Stimulated activated effector memory CD8-positive, alpha-beta T cell treated with anti-CD3 and anti-CD28 coated beads, Interleukin-12 subunit alpha, Interleukin-12 subunit beta, amount 100 ng/mL, for 72 hours (primary cell): ENCODE measurements at regions not wholly inside any gene's neighbourhood (a gene's known extent, or its start where the extent isn't known, plus 50 kb on each side); places are given as distances from the start of the nearest gene placed in this dataset.

Experiments
- ATAC-seq: fragments of 150-1000 bp; cut with Tn5 transposase; 2 replicates; pipeline ENCODE4 v1.10.0; 2021
- DNase-seq, 2 donors: peaks; one replicate each; pipeline ENCODE4 v3.0.0; 2021 to 2022; ENCODE audit warnings: low spot score in 2 of 2
- H3K27ac Mint-ChIP-seq: one replicate; pipeline ENCODE4 v1.8.0; 2022; ENCODE audit warnings: mild to moderate bottlenecking, mixed read lengths
- H3K36me3 Mint-ChIP-seq: one replicate; pipeline ENCODE4 v1.8.0; 2022; ENCODE audit warnings: mild to moderate bottlenecking, mixed read lengths
- H3K4me1 Mint-ChIP-seq: one replicate; pipeline ENCODE4 v1.8.0; 2022; ENCODE audit warnings: mixed read lengths
- H3K4me3 Mint-ChIP-seq: one replicate; pipeline ENCODE4 v1.8.0; 2022; ENCODE audit warnings: mild to moderate bottlenecking, mixed read lengths
- H3K9me3 Mint-ChIP-seq: one replicate; pipeline ENCODE4 v1.8.0; 2022; ENCODE audit warnings: mixed read lengths

GRCh38 chr14:65945327-65945726, 532.8 kb downstream of the FUT8 start:
- Mint-ChIP-seq H3K4me1 (peaks cover 42% of the 10 kb centered on the region), H3K27ac (no peak overlapping the region), H3K4me3 (no peak overlapping the region), H3K9me3 (no peaks in the 10 kb centered on the region), H3K36me3 (no peaks in the 10 kb centered on the region)
- ATAC-seq (no peak), DNase-seq (no peak)

GRCh38 chr14:65946494-65946893, 534.0 kb downstream of the FUT8 start:
- H3K4me1 Mint-ChIP-seq = peaks cover 44% of the 10 kb centered on the region
- no peaks in the 10 kb centered on the region for H3K9me3 Mint-ChIP-seq
- no peaks in the 10 kb centered on the region for H3K36me3 Mint-ChIP-seq
- H3K27ac Mint-ChIP-seq = peak overlapping the region; percentile 30
- no peak overlapping the region for H3K4me3 Mint-ChIP-seq
- DNase-seq (no peak), ATAC-seq (no peak)

- Mint-ChIP-seq H3K9me3 (no peaks in the 10 kb centered on the region), H3K36me3 (no peaks in the 10 kb centered on the region), H3K27ac (no peak overlapping the region), H3K4me3 (no peak overlapping the region), H3K4me1 (peaks cover 44% of the 10 kb centered on the region)
- ATAC-seq (no peak), DNase-seq (no peak)
Measured at GRCh38 chr14:65948302-65948701, 535.8 kb downstream of the FUT8 start.

GRCh38 chr14:65949711-65950516, 536.3 kb upstream of the CCDC196 start:
- H3K4me3 Mint-ChIP-seq = peak overlapping the region; percentile 28
- peaks cover 44% of the 10 kb centered on the region for H3K4me1 Mint-ChIP-seq
- H3K27ac Mint-ChIP-seq = peak overlapping the region; percentile 59
- ATAC-seq (peak; percentile 93), DNase-seq (peak; percentile 27 to 72)
- H3K36me3 Mint-ChIP-seq = no peaks in the 10 kb centered on the region
- no peaks in the 10 kb centered on the region for H3K9me3 Mint-ChIP-seq

- H3K4me3 Mint-ChIP-seq = no peak overlapping the region
- no peaks in the 10 kb centered on the region for H3K36me3 Mint-ChIP-seq
- ATAC-seq (no peak), DNase-seq (no peak)
- no peaks in the 10 kb centered on the region for H3K9me3 Mint-ChIP-seq
- no peak overlapping the region for H3K27ac Mint-ChIP-seq
- peaks cover 17% of the 10 kb centered on the region for H3K4me1 Mint-ChIP-seq
Measured at GRCh38 chr14:65954942-65955341, 531.2 kb upstream of the CCDC196 start.

- peaks cover 21% of the 10 kb centered on the region for H3K4me1 Mint-ChIP-seq
- DNase-seq (no peak), ATAC-seq (no peak)
- H3K36me3 Mint-ChIP-seq = no peaks in the 10 kb centered on the region
- H3K4me3 Mint-ChIP-seq = no peak overlapping the region
- no peak overlapping the region for H3K27ac Mint-ChIP-seq
- H3K9me3 Mint-ChIP-seq = no peaks in the 10 kb centered on the region
Measured at GRCh38 chr14:65957631-65958205, 528.5 kb upstream of the CCDC196 start.

- H3K36me3 Mint-ChIP-seq = no peaks in the 10 kb centered on the region
- H3K9me3 Mint-ChIP-seq = no peaks in the 10 kb centered on the region
- ATAC-seq = peak; percentile 42
- no peak overlapping the region for H3K4me3 Mint-ChIP-seq
- H3K27ac Mint-ChIP-seq = no peak overlapping the region
- peaks cover 21% of the 10 kb centered on the region for H3K4me1 Mint-ChIP-seq
- no peak for DNase-seq
Measured at GRCh38 chr14:65958664-65959562, 527.3 kb upstream of the CCDC196 start.

- Mint-ChIP-seq H3K4me1 (peaks cover 21% of the 10 kb centered on the region), H3K27ac (no peak overlapping the region), H3K9me3 (no peaks in the 10 kb centered on the region), H3K36me3 (no peaks in the 10 kb centered on the region), H3K4me3 (no peak overlapping the region)
- DNase-seq (no peak), ATAC-seq (no peak)
Measured at GRCh38 chr14:65959563-65960024, 526.6 kb upstream of the CCDC196 start.

- Mint-ChIP-seq H3K36me3 (no peaks in the 10 kb centered on the region), H3K27ac (no peak overlapping the region), H3K4me3 (no peak overlapping the region), H3K4me1 (peaks cover 21% of the 10 kb centered on the region), H3K9me3 (no peaks in the 10 kb centered on the region)
- peak; percentile 63 to 89 for DNase-seq
- peak; percentile 91 for ATAC-seq
Measured at GRCh38 chr14:65961004-65961403, 525.2 kb upstream of the CCDC196 start.

- ATAC-seq = no peak
- Mint-ChIP-seq H3K9me3 (no peaks in the 10 kb centered on the region), H3K4me1 (peaks cover 21% of the 10 kb centered on the region), H3K36me3 (no peaks in the 10 kb centered on the region), H3K4me3 (no peak overlapping the region), H3K27ac (no peak overlapping the region)
- no peak for DNase-seq
Measured at GRCh38 chr14:65962952-65963351, 523.2 kb upstream of the CCDC196 start.

- Mint-ChIP-seq H3K4me3 (no peak overlapping the region), H3K27ac (no peak overlapping the region), H3K36me3 (no peaks in the 10 kb centered on the region), H3K9me3 (no peaks in the 10 kb centered on the region), H3K4me1 (peaks cover 17% of the 10 kb centered on the region)
- no peak for DNase-seq
- no peak for ATAC-seq
Measured at GRCh38 chr14:65964366-65964765, 521.8 kb upstream of the CCDC196 start.

- Mint-ChIP-seq H3K36me3 (no peaks in the 10 kb centered on the region), H3K9me3 (no peaks in the 10 kb centered on the region), H3K27ac (no peak overlapping the region), H3K4me1 (peaks cover under 1% of the 10 kb centered on the region), H3K4me3 (no peak overlapping the region)
- ATAC-seq (no peak), DNase-seq (no peak)
Measured at GRCh38 chr14:65966188-65966587, 520.0 kb upstream of the CCDC196 start.

- Mint-ChIP-seq H3K9me3 (no peaks in the 10 kb centered on the region), H3K27ac (no peak overlapping the region), H3K36me3 (no peaks in the 10 kb centered on the region), H3K4me3 (no peak overlapping the region), H3K4me1 (no peaks in the 10 kb centered on the region)
- no peak for DNase-seq
- no peak for ATAC-seq
Measured at GRCh38 chr14:65972346-65972870, 513.8 kb upstream of the CCDC196 start.

GRCh38 chr14:65972891-65973290, 513.3 kb upstream of the CCDC196 start:
- no peak overlapping the region for H3K4me3 Mint-ChIP-seq

GRCh38 chr14:65975865-65976264, 510.3 kb upstream of the CCDC196 start:
- no peaks in the 10 kb centered on the region for H3K36me3 Mint-ChIP-seq
- H3K9me3 Mint-ChIP-seq = peaks cover 5% of the 10 kb centered on the region
- H3K4me3 Mint-ChIP-seq = no peak overlapping the region
- H3K27ac Mint-ChIP-seq = no peak overlapping the region
- no peak for DNase-seq
- ATAC-seq = no peak
- no peaks in the 10 kb centered on the region for H3K4me1 Mint-ChIP-seq

More at GRCh38 chr14:65972891-65973290, 513.3 kb upstream of the CCDC196 start:
- Mint-ChIP-seq H3K27ac (no peak overlapping the region), H3K36me3 (no peaks in the 10 kb centered on the region), H3K9me3 (no peaks in the 10 kb centered on the region), H3K4me1 (no peaks in the 10 kb centered on the region)
- ATAC-seq (no peak), DNase-seq (no peak)
